ENCODE measurements at regions not wholly inside any gene's neighbourhood (a gene's known extent, or its start where the extent isn't known, plus 50 kb on each side); places are given as distances from the start of the nearest gene placed in this dataset.

- no peak for DNase-seq (ENCODE audit: low read depth in 4 of 4, low spot score in 3 of 4)
These were observed 65.6 kb upstream of the FZD7 start for GRCh38 chr2:201968050-201968449.

GRCh38 chr2:201968476-201968875 is 65.2 kb upstream of the FZD7 start:
- no peak for DNase-seq (ENCODE audit: low read depth in 4 of 4, low spot score in 3 of 4)

- DNase-seq (ENCODE audit: low read depth in 4 of 4, low spot score in 3 of 4), result no peak
These were observed 64.3 kb upstream of the FZD7 start for GRCh38 chr2:201969241-201969937.

- no peak for DNase-seq (ENCODE audit: low read depth in 4 of 4, low spot score in 3 of 4)
These were observed 63.5 kb upstream of the FZD7 start for GRCh38 chr2:201969938-201970785.

- DNase-seq (ENCODE audit: low read depth in 4 of 4, low spot score in 3 of 4), result no peak
These were observed 62.9 kb upstream of the FZD7 start for GRCh38 chr2:201970786-201971108.

- no peak for DNase-seq (ENCODE audit: low read depth in 4 of 4, low spot score in 3 of 4)
These were observed 62.0 kb upstream of the FZD7 start for GRCh38 chr2:201971531-201972228.

- no peak for DNase-seq (ENCODE audit: low read depth in 4 of 4, low spot score in 3 of 4)
These were observed 60.9 kb upstream of the FZD7 start for GRCh38 chr2:201972621-201973255.

GRCh38 chr2:201973305-201973928 is 60.2 kb upstream of the FZD7 start:
- no peak for DNase-seq (ENCODE audit: low read depth in 4 of 4, low spot score in 3 of 4)

GRCh38 chr2:201974171-201975100 is 59.2 kb upstream of the FZD7 start:
- DNase-seq (ENCODE audit: low read depth in 4 of 4, low spot score in 3 of 4), result no peak

GRCh38 chr2:201975434-201975833 is 58.2 kb upstream of the FZD7 start:
- DNase-seq (ENCODE audit: low read depth in 4 of 4, low spot score in 3 of 4), result no peak

GRCh38 chr2:201975964-201976612 is 57.6 kb upstream of the FZD7 start:
- no peak for DNase-seq (ENCODE audit: low read depth in 4 of 4, low spot score in 3 of 4)

GRCh38 chr2:201977651-201978050 is 56.0 kb upstream of the FZD7 start:
- DNase-seq (ENCODE audit: low read depth in 4 of 4, low spot score in 3 of 4), result no peak

GRCh38 chr2:201978333-201978732 is 55.3 kb upstream of the FZD7 start:
- no peak for DNase-seq (ENCODE audit: low read depth in 4 of 4, low spot score in 3 of 4)

- DNase-seq (ENCODE audit: low read depth in 4 of 4, low spot score in 3 of 4), result peak in 3 of 4 donors; percentile 22 to 34 (median 33)
These were observed 54.7 kb upstream of the FZD7 start for GRCh38 chr2:201978986-201979385.

- DNase-seq (ENCODE audit: low read depth in 4 of 4, low spot score in 3 of 4), result no peak
These were observed 53.2 kb upstream of the FZD7 start for GRCh38 chr2:201980389-201980821.

GRCh38 chr2:201980946-201981345 is 52.7 kb upstream of the FZD7 start:
- DNase-seq (ENCODE audit: low read depth in 4 of 4, low spot score in 3 of 4), result no peak

GRCh38 chr2:201983174-201983573 is 50.5 kb upstream of the FZD7 start:
- no peak for DNase-seq (ENCODE audit: low read depth in 4 of 4, low spot score in 3 of 4)

GRCh38 chr2:201983800-201984199 is 49.9 kb upstream of the FZD7 start:
- DNase-seq (ENCODE audit: low read depth in 4 of 4, low spot score in 3 of 4), result no peak
